Left colon (tissue), 2 donors: ENCODE measurements at regions not wholly inside any gene's neighbourhood (a gene's known extent, or its start where the extent isn't known, plus 50 kb on each side); places are given as distances from the start of the nearest gene placed in this dataset.
"Not testable (repeated sequence)": the region's sequence is repeated elsewhere in the genome, so short reads cannot be mapped to it uniquely, and the experiment has no call there.

Source experiments
- ATAC-seq: fragments of 200-7000 bp; cut with Tn5 transposase; one replicate; pipeline ENCODE4 v1.9.1; 2020; ENCODE audit warnings: mild to moderate bottlenecking, moderate library complexity
- DNase-seq, 2 donors: peaks; one replicate each; pipeline ENCODE4 v3.0.0-alpha.2; 2020
- intact Hi-C, 2 donors: fragments of 100-400 bp; cut with DNase I in 1 of 2; cut with micrococcal nuclease in 1 of 2; formaldehyde crosslinking; loops; one replicate each; pipeline versions ENCODE4 v1.11.2 to v1.14.0; 2022; cut with DNase I, micrococcal nuclease
- donor health status: DM: no; HTN: no; CAD: no.
- donor health status: DM: yes; HTN: yes; CAD: no.

- peak; percentile 98 for ATAC-seq
- intact Hi-C loops = no loop called here
- DNase-seq = peak; percentile 91
Observed at GRCh38 chr14:89701211-89702043, 253.1 kb downstream of the EFCAB11 start.

GRCh38 chr14:89700801-89701200, 253.7 kb downstream of the EFCAB11 start:
- ATAC-seq = no peak
- no peak for DNase-seq
- intact Hi-C loops = no loop called here

- DNase-seq (no peak), ATAC-seq (no peak)
- intact Hi-C loops = no loop called here
Observed at GRCh38 chr14:89699071-89699470, 255.5 kb downstream of the EFCAB11 start.

GRCh38 chr14:89697281-89698060, 257.1 kb downstream of the EFCAB11 start:
- intact Hi-C loops = no loop called here
- ATAC-seq (no peak), DNase-seq (no peak)

GRCh38 chr14:89695846-89696245, 258.7 kb downstream of the EFCAB11 start:
- intact Hi-C loops = no loop called here
- ATAC-seq (no peak), DNase-seq (no peak)

- DNase-seq (no peak), ATAC-seq (no peak)
- intact Hi-C loops = no loop called here
Observed at GRCh38 chr14:89690139-89690538, 264.4 kb downstream of the EFCAB11 start.

GRCh38 chr14:89689711-89690110, 264.8 kb downstream of the EFCAB11 start:
- intact Hi-C loops, DNase-seq, ATAC-seq: not testable (repeated sequence)

GRCh38 chr14:89688507-89689211, 265.9 kb downstream of the EFCAB11 start:
- no peak for ATAC-seq
- intact Hi-C loops = no loop called here
- DNase-seq = no peak

- ATAC-seq, intact Hi-C loops, DNase-seq: not testable (repeated sequence)
Observed at GRCh38 chr14:89687129-89687528, 267.4 kb downstream of the EFCAB11 start.

- intact Hi-C loops = no loop called here
- DNase-seq = no peak
- ATAC-seq = no peak
Observed at GRCh38 chr14:89684139-89684538, 267.1 kb upstream of the FOXN3 start.

GRCh38 chr14:89681086-89682018, 264.3 kb upstream of the FOXN3 start:
- DNase-seq (peak in 1 of 2 donors; percentile 38), ATAC-seq (peak; percentile 34)
- intact Hi-C loops = no loop called here

- DNase-seq = no peak
- ATAC-seq = no peak
- intact Hi-C loops = no loop called here
Observed at GRCh38 chr14:89680156-89680555, 263.1 kb upstream of the FOXN3 start.

GRCh38 chr14:89678768-89679167, 261.7 kb upstream of the FOXN3 start:
- intact Hi-C loops = no loop called here
- ATAC-seq (no peak), DNase-seq (no peak)

GRCh38 chr14:89675590-89675989, 258.6 kb upstream of the FOXN3 start:
- ATAC-seq = no peak
- intact Hi-C loops = no loop called here
- no peak for DNase-seq

- no peak for DNase-seq
- no peak for ATAC-seq
- intact Hi-C loops = no loop called here
Observed at GRCh38 chr14:89674936-89675335, 257.9 kb upstream of the FOXN3 start.

GRCh38 chr14:89674240-89674639, 257.2 kb upstream of the FOXN3 start:
- DNase-seq (no peak), ATAC-seq (no peak)

GRCh38 chr14:89673512-89674225, 256.6 kb upstream of the FOXN3 start:
- intact Hi-C loops = no loop called here
- ATAC-seq (peak; percentile 85), DNase-seq (peak; percentile 40 to 68)

More at GRCh38 chr14:89674240-89674639, 257.2 kb upstream of the FOXN3 start:
- intact Hi-C loops = no loop called here
